ENCODE measurements at regions not wholly inside any gene's neighbourhood (a gene's known extent, or its start where the extent isn't known, plus 50 kb on each side); places are given as distances from the start of the nearest gene placed in this dataset.

- no peak for DNase-seq (ENCODE audit: low spot score)
These were observed 226.6 kb upstream of the IL12A start for GRCh38 chr3:159761848-159762635.

- peak; percentile 50 for DNase-seq (ENCODE audit: low spot score)
These were observed 225.5 kb upstream of the IL12A start for GRCh38 chr3:159763011-159763601.

- peak; percentile 57 for DNase-seq (ENCODE audit: low spot score)
These were observed 224.8 kb upstream of the IL12A start for GRCh38 chr3:159763602-159764489.

- no peak for DNase-seq (ENCODE audit: low spot score)
These were observed 224.1 kb upstream of the IL12A start for GRCh38 chr3:159764490-159765029.

GRCh38 chr3:159765030-159765859 is 223.4 kb upstream of the IL12A start:
- DNase-seq (ENCODE audit: low spot score), result peak; percentile 64

- DNase-seq (ENCODE audit: low spot score), result no peak
These were observed 222.8 kb upstream of the IL12A start for GRCh38 chr3:159765860-159766294.

- no peak for DNase-seq (ENCODE audit: low spot score)
These were observed 222.0 kb upstream of the IL12A start for GRCh38 chr3:159766563-159767185.

- DNase-seq (ENCODE audit: low spot score), result no peak
These were observed 217.6 kb upstream of the IL12A start for GRCh38 chr3:159770998-159771397.

GRCh38 chr3:159771865-159772611 is 216.6 kb upstream of the IL12A start:
- no peak for DNase-seq (ENCODE audit: low spot score)

- no peak for DNase-seq (ENCODE audit: low spot score)
These were observed 214.9 kb upstream of the IL12A start for GRCh38 chr3:159773706-159774105.

GRCh38 chr3:159775372-159775961 is 213.2 kb upstream of the IL12A start:
- DNase-seq (ENCODE audit: low spot score), result peak; percentile 68

- no peak for DNase-seq (ENCODE audit: low spot score)
These were observed 211.9 kb upstream of the IL12A start for GRCh38 chr3:159776779-159777178.

GRCh38 chr3:159779883-159780282 is 208.8 kb upstream of the IL12A start:
- DNase-seq (ENCODE audit: low spot score), result no peak

- DNase-seq (ENCODE audit: low spot score), result no peak
These were observed 206.8 kb upstream of the IL12A start for GRCh38 chr3:159781867-159782266.

GRCh38 chr3:159782724-159783421 is 205.8 kb upstream of the IL12A start:
- DNase-seq (ENCODE audit: low spot score), result peak; percentile 73

- no peak for DNase-seq (ENCODE audit: low spot score)
These were observed 204.6 kb upstream of the IL12A start for GRCh38 chr3:159783780-159784742.

GRCh38 chr3:159785273-159785708 is 203.3 kb upstream of the IL12A start:
- no peak for DNase-seq (ENCODE audit: low spot score)

All from mucosa of gallbladder (tissue), 1 donor.